GM13976 (cell line): ENCODE measurements at regions not wholly inside any gene's neighbourhood (a gene's known extent, or its start where the extent isn't known, plus 50 kb on each side); places are given as distances from the start of the nearest gene placed in this dataset.
"Not testable (repeated sequence)": the region's sequence is repeated elsewhere in the genome, so short reads cannot be mapped to it uniquely, and the experiment has no call there.

Source experiments
- DNase-seq: peaks from one replicate; pipeline ENCODE4 v3.0.0; 2012; ENCODE audit warnings: low spot score
- in situ Hi-C: fragments of 300-500 bp; cut with MboI; formaldehyde crosslinking; loops from one replicate; pipeline ENCODE4 v1.12.0; 2022; ENCODE audit warnings: low sequenced_read_pairs, mixed read lengths, inconsistent platforms; ENCODE audit not compliant: unreplicated experiment
- TF ChIP-seq, protein P1 (sequence below): IDR thresholded peaks from 2 replicates; pipeline ENCODE4 v1.5.1; 2012; ENCODE audit warnings: borderline replicate concordance, mild to moderate bottlenecking; ENCODE audit not compliant: insufficient read depth; ENCODE audit errors: extremely low read depth, missing control alignments, control extremely low read depth

GRCh38 chr5:91245074-91245452 lies 138.1 kb downstream of the ARRDC3 start:
- TF ChIP-seq, protein P1, sequence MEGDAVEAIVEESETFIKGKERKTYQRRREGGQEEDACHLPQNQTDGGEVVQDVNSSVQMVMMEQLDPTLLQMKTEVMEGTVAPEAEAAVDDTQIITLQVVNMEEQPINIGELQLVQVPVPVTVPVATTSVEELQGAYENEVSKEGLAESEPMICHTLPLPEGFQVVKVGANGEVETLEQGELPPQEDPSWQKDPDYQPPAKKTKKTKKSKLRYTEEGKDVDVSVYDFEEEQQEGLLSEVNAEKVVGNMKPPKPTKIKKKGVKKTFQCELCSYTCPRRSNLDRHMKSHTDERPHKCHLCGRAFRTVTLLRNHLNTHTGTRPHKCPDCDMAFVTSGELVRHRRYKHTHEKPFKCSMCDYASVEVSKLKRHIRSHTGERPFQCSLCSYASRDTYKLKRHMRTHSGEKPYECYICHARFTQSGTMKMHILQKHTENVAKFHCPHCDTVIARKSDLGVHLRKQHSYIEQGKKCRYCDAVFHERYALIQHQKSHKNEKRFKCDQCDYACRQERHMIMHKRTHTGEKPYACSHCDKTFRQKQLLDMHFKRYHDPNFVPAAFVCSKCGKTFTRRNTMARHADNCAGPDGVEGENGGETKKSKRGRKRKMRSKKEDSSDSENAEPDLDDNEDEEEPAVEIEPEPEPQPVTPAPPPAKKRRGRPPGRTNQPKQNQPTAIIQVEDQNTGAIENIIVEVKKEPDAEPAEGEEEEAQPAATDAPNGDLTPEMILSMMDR = no peak
- in situ Hi-C loops = no loop called here
- DNase-seq = no peak

DNA sequence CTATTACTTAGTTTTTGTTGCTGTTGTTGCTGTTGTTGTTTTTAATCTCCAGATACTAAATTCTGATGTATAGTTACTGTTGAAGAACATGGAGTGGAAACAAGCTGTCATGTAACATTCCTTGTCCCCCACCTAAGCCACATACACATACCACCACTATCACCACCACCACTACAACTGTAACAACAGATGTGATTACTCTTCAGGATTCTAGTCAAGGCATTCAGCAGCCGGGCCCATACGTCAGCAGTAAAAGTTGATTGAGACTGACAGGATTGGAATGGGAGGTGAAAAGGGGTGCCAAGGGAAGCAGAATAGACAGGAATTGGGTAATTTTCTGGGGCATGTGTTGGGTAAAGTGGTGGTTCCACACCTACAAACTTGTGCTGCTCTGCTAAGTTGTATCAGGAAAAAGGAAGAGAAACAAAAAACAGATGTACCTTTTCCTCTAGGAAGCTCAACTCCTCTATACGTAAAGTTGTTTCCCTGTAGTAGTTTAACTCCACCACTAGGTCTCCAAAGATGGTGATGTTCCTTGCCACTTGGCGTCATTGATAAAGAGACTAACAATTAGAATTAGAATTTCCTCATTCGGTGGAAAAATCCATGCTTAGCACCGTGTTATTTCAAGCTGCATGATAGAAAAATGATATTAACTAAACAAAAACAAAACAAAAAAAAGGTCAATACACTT lies 138.6 kb downstream of the ARRDC3 start:
- in situ Hi-C loops = no loop called here

DNA sequence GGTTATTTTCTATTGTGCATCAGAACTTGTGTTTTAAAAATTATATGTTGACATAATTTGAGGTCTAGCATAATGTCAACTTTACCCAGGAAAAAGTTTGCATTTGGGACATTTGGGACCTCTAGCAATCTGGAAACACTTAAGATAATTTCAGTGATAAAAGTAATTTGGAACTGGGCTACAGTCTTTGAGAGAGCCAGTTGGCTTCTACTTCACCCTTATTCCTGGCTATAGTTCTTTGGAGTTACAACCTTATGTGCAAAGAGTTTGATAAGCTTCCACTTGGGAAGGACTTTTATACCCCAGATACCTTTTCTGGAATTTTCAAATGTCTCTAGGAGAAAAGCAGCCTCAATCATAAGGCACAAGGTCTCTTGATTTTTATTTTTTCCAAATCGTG lies 139.3 kb downstream of the ARRDC3 start:
- TF ChIP-seq, protein P1 = no peak
- in situ Hi-C loops = no loop called here
- no peak for DNase-seq

More for the DNA sequence above, 138.6 kb downstream of the ARRDC3 start:
- DNase-seq = no peak
- TF ChIP-seq, protein P1 = no peak

GRCh38 chr5:91243286-91243685 lies 139.8 kb downstream of the ARRDC3 start:
- TF ChIP-seq, protein P1 = no peak
- in situ Hi-C loops = no loop called here
- no peak for DNase-seq

DNA sequence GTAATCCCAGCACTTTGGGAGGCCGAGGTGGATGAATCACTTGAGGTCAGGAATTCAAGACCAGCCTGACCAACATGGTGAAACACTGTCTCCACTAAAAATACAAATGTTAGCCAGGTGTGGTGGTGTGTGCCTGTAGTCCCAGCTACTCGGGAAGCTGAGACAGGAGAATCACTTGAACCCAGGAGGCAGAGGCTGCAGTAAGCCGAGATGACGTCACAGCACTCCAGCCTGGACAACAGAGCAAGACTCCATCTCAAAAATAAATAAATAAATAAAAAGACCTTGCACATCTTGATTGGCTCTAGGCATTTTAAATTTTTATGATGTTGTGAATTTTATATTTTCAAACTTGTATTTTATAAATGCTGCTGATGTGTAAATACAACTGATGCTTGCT lies 141.7 kb downstream of the ARRDC3 start:
- in situ Hi-C loops, DNase-seq: not testable (repeated sequence)

- in situ Hi-C loops = no loop called here
- TF ChIP-seq, protein P1 = no peak
- no peak for DNase-seq
Measured at GRCh38 chr5:91240175-91240574, 142.9 kb downstream of the ARRDC3 start.

GRCh38 chr5:91235271-91235694 lies 147.8 kb downstream of the ARRDC3 start:
- TF ChIP-seq, protein P1 = no peak
- DNase-seq = no peak
- in situ Hi-C loops = no loop called here
